GM12878 (cell line): ENCODE measurements at regions not wholly inside any gene's neighbourhood (a gene's known extent, or its start where the extent isn't known, plus 50 kb on each side); places are given as distances from the start of the nearest gene placed in this dataset.

Source experiments
- ATAC-seq: fragments of 200-7000 bp; cut with Tn5 transposase; 3 replicates; pipeline ENCODE4 v1.9.1; 2020; ENCODE audit warnings: mild to moderate bottlenecking, moderate library complexity
- BruUV-seq: library from RNA; stranded (reverse); fragments of 400-500 nt; replicated peaks from 2 replicates; lab custom pipeline; 2021; lab: Mats Ljungman, UMichigan
- CTCF ChIA-PET: fragments of 300-600 bp; sonication (Branson Sonifier 250); formaldehyde crosslinking; extraction: SDS; loops from one replicate; lab custom pipeline; 2021; ENCODE audit warnings: inconsistent platforms; lab: Yijun Ruan, JAX
- POLR2A ChIA-PET: fragments of 350-600 bp; formaldehyde crosslinking; extraction: SDS; loops from one replicate; lab custom pipeline; 2021; ENCODE audit warnings: inconsistent platforms; lab: Charles Lee
- RAD21 ChIA-PET: fragments of 300-600 bp; sonication (Branson Sonifier 250); formaldehyde crosslinking; loops from one replicate; lab custom pipeline; 2023; ENCODE audit warnings: antibody characterized with exemption; ENCODE audit not compliant: unreplicated experiment; lab: Charles Lee
- SMC1A ChIA-PET: fragments of 300-600 bp; sonication (Branson Sonifier 250); formaldehyde crosslinking; loops from one replicate; lab custom pipeline; 2023; ENCODE audit not compliant: unreplicated experiment, uncharacterized antibody; lab: Charles Lee
- DNase-seq: peaks from one replicate; pipeline ENCODE4 v3.0.0-alpha.2; 2011; ENCODE audit warnings: low read depth, low spot score
- FAIRE-seq: peaks from 3 replicates; lab custom pipeline; 2011; peaks lifted over from hg19 to GRCh38; lab: Jason Lieb, UNC
- H2AFZ ChIP-seq: 2 replicates; pipeline ENCODE4 v1.6.0; 2011; ENCODE audit warnings: low read depth, low read length, control low read depth; ENCODE audit not compliant: control insufficient read depth
- H3K27ac ChIP-seq: 2 replicates; pipeline ENCODE4 v1.5.1; 2011; ENCODE audit warnings: control low read depth; ENCODE audit not compliant: control insufficient read depth, insufficient read depth
- H3K27me3 ChIP-seq, 2 experiments: replicated peaks in 1 of 2; 2 replicates each; pipeline versions ENCODE4 v1.6.0 to v1.6.1; 2011; ENCODE audit warnings: low read length in 1 of 2; ENCODE audit not compliant: control insufficient read depth in 2 of 2, insufficient read depth in 2 of 2
- H3K36me3 ChIP-seq, 2 experiments: 2 replicates each; pipeline ENCODE4 v1.5.1; 2011; ENCODE audit warnings: low read length in 1 of 2; ENCODE audit not compliant: control insufficient read depth in 2 of 2, insufficient read depth in 2 of 2
- H3K4me1 ChIP-seq: 2 replicates; pipeline ENCODE4 v1.6.1; 2011; ENCODE audit warnings: mild to moderate bottlenecking, low read length, moderate library complexity, mixed read lengths; ENCODE audit not compliant: control insufficient read depth, insufficient read depth
- H3K4me2 ChIP-seq: 2 replicates; pipeline ENCODE4 v1.6.0; 2011; ENCODE audit warnings: control low read depth; ENCODE audit not compliant: control insufficient read depth, insufficient read depth
- H3K4me3 ChIP-seq: fragments of 200-600 bp; sonication (generic); 2 replicates; pipeline ENCODE4 v1.5.1; 2016
- H3K79me2 ChIP-seq: 2 replicates; pipeline ENCODE4 v1.6.0; 2011; ENCODE audit warnings: low read length; ENCODE audit not compliant: control insufficient read depth, insufficient read depth
- H3K9ac ChIP-seq: 2 replicates; pipeline ENCODE4 v1.8.0; 2011; ENCODE audit warnings: low read length, control low read depth, mixed read lengths; ENCODE audit not compliant: control insufficient read depth, insufficient read depth
- H3K9me3 ChIP-seq: replicated peaks from 3 replicates; pipeline ENCODE4 v1.5.1; 2011; ENCODE audit warnings: mild to moderate bottlenecking, low read length; ENCODE audit not compliant: control insufficient read depth, insufficient read depth
- H4K20me1 ChIP-seq: 2 replicates; pipeline ENCODE4 v1.6.0; 2011; ENCODE audit not compliant: control insufficient read depth, insufficient read depth
- JUND ChIP-seq: IDR thresholded peaks from 2 replicates; pipeline ENCODE4 v1.6.1; 2012; ENCODE audit warnings: low read depth, mild to moderate bottlenecking, low read length, improper control_type of control experiment, moderate library complexity
- NBN ChIP-seq: fragments of 450-650 bp; IDR thresholded peaks from 2 replicates; pipeline ENCODE4 v1.6.1; 2016
- ZNF24 ChIP-seq: fragments of 450-650 bp; IDR thresholded peaks from 2 replicates; pipeline ENCODE4 v1.6.1; 2017; ENCODE audit warnings: antibody characterized with exemption, mild to moderate bottlenecking
- WGBS: methylation state at CpG from one replicate; pipeline ENCODE4 v1.1.6; 2016; ENCODE audit warnings: low lambda C conversion rate; ENCODE audit not compliant: insufficient replicate concordance, insufficient coverage; ENCODE audit errors: missing lambda C conversion rate; 5-methylcytosine and 5-hydroxymethylcytosine counted together
- in situ Hi-C: fragments of 300-500 bp; cut with MboI; formaldehyde crosslinking; loops from 9 replicates; pipeline ENCODE4 v1.14.3; 2018; ENCODE audit warnings: mixed read lengths
- intact Hi-C: fragments of 100-400 bp; cut with micrococcal nuclease; formaldehyde crosslinking; loops from one replicate; pipeline ENCODE4 v1.14.2; 2022; ENCODE audit not compliant: unreplicated experiment
- TF ChIP-seq, protein P1 (sequence below): fragments of 450-650 bp; IDR thresholded peaks from 2 replicates; pipeline ENCODE4 v1.6.1; 2017; ENCODE audit warnings: mild to moderate bottlenecking
- TF ChIP-seq, protein P2 (sequence below): fragments of 450-650 bp; IDR thresholded peaks from 2 replicates; pipeline ENCODE4 v1.6.1; 2017; ENCODE audit warnings: mild to moderate bottlenecking, moderate library complexity

DNA sequence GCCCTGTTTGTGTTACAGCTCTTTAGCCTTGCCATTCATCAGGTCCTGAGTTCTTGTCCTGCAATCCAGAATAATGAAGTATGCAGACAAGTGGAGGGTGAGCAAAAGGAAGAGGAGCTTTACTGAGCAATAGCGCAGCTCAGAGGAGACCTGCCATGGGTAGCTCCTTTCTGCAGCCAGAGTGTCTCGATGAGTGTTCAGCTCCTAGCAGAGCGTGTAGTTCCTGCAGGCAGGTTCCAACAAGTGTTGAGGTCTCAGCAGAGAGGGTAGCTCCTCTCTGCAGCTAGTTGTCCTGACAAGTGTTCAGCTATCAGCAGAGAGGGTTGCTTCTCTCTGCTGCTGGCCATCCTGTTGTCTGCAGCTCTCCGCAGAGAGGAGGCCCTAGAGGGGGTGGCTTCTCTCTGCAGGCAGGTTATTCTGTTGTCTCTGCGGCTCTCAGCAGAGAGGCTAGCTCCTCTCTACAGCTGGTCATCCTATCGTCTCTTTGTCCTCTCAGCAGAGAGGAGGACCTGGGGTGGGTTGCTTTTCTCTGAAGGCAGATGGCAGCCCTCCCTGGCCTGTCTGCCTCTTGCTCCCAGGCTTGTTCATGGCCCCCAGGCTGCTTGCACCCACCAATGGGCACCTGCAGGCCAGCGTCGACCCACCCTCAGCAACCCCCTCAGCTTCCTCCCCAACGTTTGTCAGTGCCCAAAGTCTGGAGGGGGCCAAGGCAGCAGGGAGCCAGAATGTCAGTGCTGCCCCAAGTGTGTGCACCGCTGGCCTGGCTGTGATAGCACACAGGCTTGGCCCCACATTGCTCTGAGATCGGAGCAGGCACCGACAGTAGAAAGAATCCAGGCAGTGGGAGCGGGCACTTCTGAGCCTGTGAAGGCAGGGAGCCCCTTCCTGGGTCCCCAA lies 112.5 kb upstream of the RUNX3 start:
- no TSS peak for BruUV-seq
- ChIA-PET SMC1A (interaction anchor here (0.9 to 2.1 kb wide), 5 partner anchors 22 to 194 kb away, joined by 3 to 7 read pairs (median 4); no protein-coding TSS in a partner anchor), POLR2A (interaction anchor here (1.0 kb wide), 1 partner anchor 8 kb away, joined by 3 read pairs; no protein-coding TSS in a partner anchor), RAD21 (interaction anchor here (0.6 kb wide), 1 partner anchor 109 kb away, joined by 3 read pairs; no protein-coding TSS in a partner anchor), CTCF (interaction anchor here (0.9 to 12.3 kb wide), 6 partner anchors 24 to 195 kb away, joined by 3 to 396 read pairs (median 4); no protein-coding TSS in a partner anchor)
- Histone ChIP-seq H3K79me2 (no peaks in the 10 kb centered on the region; the same call in 1 of the 2 replicates), H3K27me3 (no peaks in the 10 kb centered on the region), H2AFZ (no peak overlapping the region), H3K9ac (no peak overlapping the region), H3K36me3 (no peaks in the 10 kb centered on the region), H3K27ac (no peak overlapping the region), H3K4me3 (no peak overlapping the region), H3K4me1 (peaks cover 17% of the 10 kb centered on the region), H4K20me1 (no peaks in the 10 kb centered on the region), H3K9me3 (no peaks in the 10 kb centered on the region), H3K4me2 (no peak overlapping the region)
- FAIRE-seq: no peak
- 54% methylated on average over 13 of the region's 13 CpGs for WGBS
- no peak for ATAC-seq
- in situ Hi-C loops (no loop called here), intact Hi-C loops (no loop called here)
- DNase-seq: no peak
- TF ChIP-seq, protein P1, sequence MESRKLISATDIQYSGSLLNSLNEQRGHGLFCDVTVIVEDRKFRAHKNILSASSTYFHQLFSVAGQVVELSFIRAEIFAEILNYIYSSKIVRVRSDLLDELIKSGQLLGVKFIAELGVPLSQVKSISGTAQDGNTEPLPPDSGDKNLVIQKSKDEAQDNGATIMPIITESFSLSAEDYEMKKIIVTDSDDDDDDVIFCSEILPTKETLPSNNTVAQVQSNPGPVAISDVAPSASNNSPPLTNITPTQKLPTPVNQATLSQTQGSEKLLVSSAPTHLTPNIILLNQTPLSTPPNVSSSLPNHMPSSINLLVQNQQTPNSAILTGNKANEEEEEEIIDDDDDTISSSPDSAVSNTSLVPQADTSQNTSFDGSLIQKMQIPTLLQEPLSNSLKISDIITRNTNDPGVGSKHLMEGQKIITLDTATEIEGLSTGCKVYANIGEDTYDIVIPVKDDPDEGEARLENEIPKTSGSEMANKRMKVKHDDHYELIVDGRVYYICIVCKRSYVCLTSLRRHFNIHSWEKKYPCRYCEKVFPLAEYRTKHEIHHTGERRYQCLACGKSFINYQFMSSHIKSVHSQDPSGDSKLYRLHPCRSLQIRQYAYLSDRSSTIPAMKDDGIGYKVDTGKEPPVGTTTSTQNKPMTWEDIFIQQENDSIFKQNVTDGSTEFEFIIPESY: no peak

DNA sequence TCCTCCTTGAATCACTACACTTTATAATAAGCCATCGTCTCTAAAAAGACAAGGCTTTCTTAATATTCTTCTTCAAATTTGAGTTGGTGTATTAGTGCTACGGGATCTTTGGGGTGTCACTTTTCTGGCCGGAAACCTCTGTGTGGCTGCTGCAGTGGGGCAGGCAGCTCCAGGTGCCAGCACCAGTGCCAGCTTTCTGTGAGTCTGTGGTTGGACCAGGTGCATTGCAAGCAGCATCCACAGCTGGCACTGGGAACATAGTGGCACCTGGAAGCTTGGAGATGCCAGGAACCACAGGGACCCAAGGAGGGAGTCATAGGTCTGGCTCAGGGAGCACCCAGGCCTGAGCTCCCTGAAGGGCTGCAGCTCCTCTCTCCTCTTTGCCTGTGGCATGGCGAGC lies 111.8 kb upstream of the RUNX3 start:
- ChIA-PET POLR2A (interaction anchor here (1.0 kb wide), 1 partner anchor 8 kb away, joined by 3 read pairs; no protein-coding TSS in a partner anchor), CTCF (interaction anchor here (0.9 to 12.3 kb wide), 5 partner anchors 82 to 195 kb away, joined by 3 to 396 read pairs (median 4); no protein-coding TSS in a partner anchor), SMC1A (interaction anchor here (0.9 to 1.4 kb wide), 3 partner anchors 22 to 193 kb away, joined by 3 to 7 read pairs (median 4); no protein-coding TSS in a partner anchor), RAD21 (interaction anchor here (0.6 kb wide), 1 partner anchor 108 kb away, joined by 3 read pairs; no protein-coding TSS in a partner anchor)
- intact Hi-C loops (no loop called here), in situ Hi-C loops (no loop called here)
- H3K27ac ChIP-seq: no peak overlapping the region
- no peak overlapping the region for H3K4me3 ChIP-seq
- H3K4me2 ChIP-seq: no peak overlapping the region
- ATAC-seq (no peak), FAIRE-seq (no peak), DNase-seq (no peak)
- H3K9me3 ChIP-seq: no peaks in the 10 kb centered on the region
- H2AFZ ChIP-seq: no peak overlapping the region
- BruUV-seq: no TSS peak
- no peaks in the 10 kb centered on the region for H4K20me1 ChIP-seq
- H3K79me2 ChIP-seq: peaks cover 3% of the 10 kb centered on the region
- no peaks in the 10 kb centered on the region for H3K36me3 ChIP-seq
- 45% methylated on average over 4 of the region's 4 CpGs for WGBS
- H3K27me3 ChIP-seq: no peaks in the 10 kb centered on the region
- peaks cover 23% of the 10 kb centered on the region for H3K4me1 ChIP-seq
- no peak overlapping the region for H3K9ac ChIP-seq
- TF ChIP-seq NBN (no peak), JUND (no peak), ZNF24 (no peak)
- TF ChIP-seq, protein P2, sequence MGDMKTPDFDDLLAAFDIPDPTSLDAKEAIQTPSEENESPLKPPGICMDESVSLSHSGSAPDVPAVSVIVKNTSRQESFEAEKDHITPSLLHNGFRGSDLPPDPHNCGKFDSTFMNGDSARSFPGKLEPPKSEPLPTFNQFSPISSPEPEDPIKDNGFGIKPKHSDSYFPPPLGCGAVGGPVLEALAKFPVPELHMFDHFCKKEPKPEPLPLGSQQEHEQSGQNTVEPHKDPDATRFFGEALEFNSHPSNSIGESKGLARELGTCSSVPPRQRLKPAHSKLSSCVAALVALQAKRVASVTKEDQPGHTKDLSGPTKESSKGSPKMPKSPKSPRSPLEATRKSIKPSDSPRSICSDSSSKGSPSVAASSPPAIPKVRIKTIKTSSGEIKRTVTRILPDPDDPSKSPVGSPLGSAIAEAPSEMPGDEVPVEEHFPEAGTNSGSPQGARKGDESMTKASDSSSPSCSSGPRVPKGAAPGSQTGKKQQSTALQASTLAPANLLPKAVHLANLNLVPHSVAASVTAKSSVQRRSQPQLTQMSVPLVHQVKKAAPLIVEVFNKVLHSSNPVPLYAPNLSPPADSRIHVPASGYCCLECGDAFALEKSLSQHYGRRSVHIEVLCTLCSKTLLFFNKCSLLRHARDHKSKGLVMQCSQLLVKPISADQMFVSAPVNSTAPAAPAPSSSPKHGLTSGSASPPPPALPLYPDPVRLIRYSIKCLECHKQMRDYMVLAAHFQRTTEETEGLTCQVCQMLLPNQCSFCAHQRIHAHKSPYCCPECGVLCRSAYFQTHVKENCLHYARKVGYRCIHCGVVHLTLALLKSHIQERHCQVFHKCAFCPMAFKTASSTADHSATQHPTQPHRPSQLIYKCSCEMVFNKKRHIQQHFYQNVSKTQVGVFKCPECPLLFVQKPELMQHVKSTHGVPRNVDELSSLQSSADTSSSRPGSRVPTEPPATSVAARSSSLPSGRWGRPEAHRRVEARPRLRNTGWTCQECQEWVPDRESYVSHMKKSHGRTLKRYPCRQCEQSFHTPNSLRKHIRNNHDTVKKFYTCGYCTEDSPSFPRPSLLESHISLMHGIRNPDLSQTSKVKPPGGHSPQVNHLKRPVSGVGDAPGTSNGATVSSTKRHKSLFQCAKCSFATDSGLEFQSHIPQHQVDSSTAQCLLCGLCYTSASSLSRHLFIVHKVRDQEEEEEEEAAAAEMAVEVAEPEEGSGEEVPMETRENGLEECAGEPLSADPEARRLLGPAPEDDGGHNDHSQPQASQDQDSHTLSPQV: no peak
